NT2/D1 (cell line): ENCODE measurements at regions not wholly inside any gene's neighbourhood (a gene's known extent, or its start where the extent isn't known, plus 50 kb on each side); places are given as distances from the start of the nearest gene placed in this dataset.

Experiments used
- SUZ12 ChIP-seq: IDR thresholded peaks from 2 replicates; pipeline ENCODE4 v1.6.1; 2011; ENCODE audit not compliant: insufficient read length, insufficient read depth; ENCODE audit errors: extremely low read depth
- YY1 ChIP-seq: IDR thresholded peaks from 2 replicates; pipeline ENCODE4 v1.6.1; 2011; ENCODE audit not compliant: insufficient read length, insufficient read depth
- ZNF274 ChIP-seq: IDR thresholded peaks from 2 replicates; pipeline ENCODE4 v1.6.1; 2011; ENCODE audit warnings: mild to moderate bottlenecking, low read depth, low read length

GRCh38 chr13:112188298-112188610 is 121.3 kb downstream of the SOX1 start:
- TF ChIP-seq ZNF274 (no peak), SUZ12 (no peak), YY1 (no peak)
